GM21576 (cell line): ENCODE measurements at regions not wholly inside any gene's neighbourhood (a gene's known extent, or its start where the extent isn't known, plus 50 kb on each side); places are given as distances from the start of the nearest gene placed in this dataset.
"Not testable (repeated sequence)": the region's sequence is repeated elsewhere in the genome, so short reads cannot be mapped to it uniquely, and the experiment has no call there.

Source experiments
- ATAC-seq: cut with Tn5 transposase; IDR thresholded peaks from one replicate; pipeline ENCODE4 v1.9.1; 2021; ENCODE audit warnings: mild to moderate bottlenecking, moderate library complexity; ENCODE audit not compliant: unreplicated experiment

- ATAC-seq, result no peak
Measured at GRCh38 chr5:143947313-143947712, 135.4 kb downstream of the HMHB1 start.

- ATAC-seq, result no peak
Measured at GRCh38 chr5:143952809-143953208, 140.8 kb downstream of the HMHB1 start.

- ATAC-seq, result no peak
Measured at GRCh38 chr5:143953851-143954250, 141.9 kb downstream of the HMHB1 start.

- no peak for ATAC-seq
Measured at GRCh38 chr5:143955141-143955540, 143.2 kb downstream of the HMHB1 start.

GRCh38 chr5:143957455-143957854 is 145.5 kb downstream of the HMHB1 start:
- no peak for ATAC-seq

- ATAC-seq, result no peak
Measured at GRCh38 chr5:143962201-143962600, 150.2 kb downstream of the HMHB1 start.

GRCh38 chr5:143964919-143965318 is 153.0 kb downstream of the HMHB1 start:
- no peak for ATAC-seq

- ATAC-seq, result no peak
Measured at GRCh38 chr5:143966280-143966679, 154.3 kb downstream of the HMHB1 start.

- ATAC-seq, result peak; percentile 71
Measured at GRCh38 chr5:143968071-143968878, 156.3 kb downstream of the HMHB1 start.

- ATAC-seq, result no peak
Measured at GRCh38 chr5:143970159-143970558, 158.2 kb downstream of the HMHB1 start.

GRCh38 chr5:143972068-143972467 is 160.1 kb downstream of the HMHB1 start:
- no peak for ATAC-seq

- ATAC-seq, result no peak
Measured at GRCh38 chr5:143976055-143976454, 164.1 kb downstream of the HMHB1 start.

GRCh38 chr5:143977891-143978461 is 166.0 kb downstream of the HMHB1 start:
- ATAC-seq, result no peak

GRCh38 chr5:143979044-143979690 is 167.2 kb downstream of the HMHB1 start:
- ATAC-seq, result no peak

GRCh38 chr5:143980506-143980905 is 168.5 kb downstream of the HMHB1 start:
- ATAC-seq, result no peak

GRCh38 chr5:143982957-143983356 is 171.0 kb downstream of the HMHB1 start:
- ATAC-seq, result not testable (repeated sequence)

GRCh38 chr5:143985832-143986515 is 174.0 kb downstream of the HMHB1 start:
- no peak for ATAC-seq

GRCh38 chr5:143986516-143987212 is 174.7 kb downstream of the HMHB1 start:
- ATAC-seq, result no peak

- ATAC-seq, result no peak
Measured at GRCh38 chr5:143987264-143987663, 175.3 kb downstream of the HMHB1 start.

GRCh38 chr5:143987751-143988560 is 176.0 kb downstream of the HMHB1 start:
- no peak for ATAC-seq
